Fibroblast of skin of left quadriceps (primary cell): ENCODE measurements at regions not wholly inside any gene's neighbourhood (a gene's known extent, or its start where the extent isn't known, plus 50 kb on each side); places are given as distances from the start of the nearest gene placed in this dataset.

Source experiments
- DNase-seq, 2 experiments: peaks; one replicate each; pipeline ENCODE4 v3.0.0-alpha.2; 2013; ENCODE audit warnings: low read depth in 2 of 2

- no peak for DNase-seq
Measured at GRCh38 chr9:13648676-13649075, 369.2 kb upstream of the MPDZ start.

DNA sequence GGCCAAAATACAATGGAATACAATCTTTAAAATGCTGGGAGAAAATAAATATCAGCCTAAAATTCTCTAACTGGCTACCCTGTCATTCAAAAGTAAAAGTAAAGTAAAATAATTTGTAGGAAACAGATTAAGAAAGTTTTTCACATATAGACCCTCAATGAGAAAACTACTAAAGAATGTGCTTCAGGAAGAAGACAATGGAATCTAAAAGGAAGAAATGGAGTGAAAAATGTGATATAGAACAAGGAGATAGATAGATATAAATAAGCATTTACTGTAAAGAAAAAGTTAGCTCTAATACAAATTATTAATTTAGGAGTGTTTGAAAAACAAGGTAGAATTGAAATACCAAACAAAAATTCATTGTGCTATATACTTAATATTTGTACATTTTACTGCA lies 368.6 kb upstream of the MPDZ start:
- no peak for DNase-seq

DNA sequence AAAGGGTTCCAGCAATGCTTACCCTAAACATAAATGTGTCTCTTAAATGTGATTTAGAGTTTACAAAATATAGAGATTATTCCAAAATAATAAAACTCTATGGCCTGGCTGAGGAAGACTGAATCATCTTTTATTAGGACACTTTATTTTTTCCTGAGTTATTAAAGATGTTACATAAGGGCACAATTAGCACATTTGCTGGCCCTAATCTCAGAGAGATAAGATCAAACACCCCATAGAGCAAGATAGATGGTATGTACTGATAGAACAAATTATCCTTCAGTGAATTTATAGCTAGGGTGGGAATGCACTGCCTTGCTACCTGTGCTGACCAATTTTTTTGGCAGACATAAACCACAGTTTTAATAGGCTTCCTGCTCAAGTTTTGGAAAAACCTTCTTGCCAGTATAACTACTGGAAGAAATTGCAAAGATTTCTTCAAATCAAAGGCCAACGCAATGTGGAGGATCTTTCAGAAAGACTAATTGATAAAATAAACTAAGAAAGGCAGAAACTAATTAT lies 367.1 kb upstream of the MPDZ start:
- DNase-seq: no peak

DNA sequence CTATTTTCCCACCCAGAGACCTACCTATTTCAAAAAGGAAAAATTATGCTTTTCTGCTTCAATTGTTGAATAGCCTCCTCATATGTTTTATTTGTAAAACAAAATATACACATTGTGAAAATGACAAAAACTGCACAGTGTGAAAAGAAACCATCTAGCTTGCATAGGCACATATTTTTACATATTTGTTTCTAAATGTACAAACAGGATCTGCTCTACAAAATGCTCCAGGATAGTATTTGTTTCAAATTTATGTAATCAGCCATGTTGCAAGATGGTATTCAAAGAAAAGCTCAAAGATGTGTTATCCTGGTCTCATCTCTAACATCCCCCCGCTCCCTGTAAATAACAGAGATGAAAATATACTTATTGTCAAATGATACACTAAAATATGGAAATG lies 366.1 kb upstream of the MPDZ start:
- DNase-seq: no peak

DNA sequence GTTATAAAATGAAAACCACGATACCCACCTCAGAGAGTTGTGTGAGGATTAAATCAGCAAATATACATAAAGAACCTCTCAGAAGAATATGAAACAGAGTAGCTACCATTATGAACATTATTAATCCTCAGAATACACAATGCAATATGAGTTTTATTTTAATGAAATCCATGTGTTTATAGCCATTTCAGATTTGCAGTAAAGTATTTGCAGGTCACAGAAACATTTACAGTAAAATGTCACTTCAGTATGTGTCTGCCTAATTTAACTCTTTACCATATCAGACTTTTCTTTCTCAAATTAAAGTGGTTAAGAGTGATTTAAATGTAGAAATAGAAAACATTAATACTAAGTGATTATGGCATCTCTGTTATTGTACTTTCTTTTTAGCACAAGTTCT lies 365.2 kb upstream of the MPDZ start:
- no peak for DNase-seq

- DNase-seq: no peak
Measured at GRCh38 chr9:13642646-13643045, 363.2 kb upstream of the MPDZ start.

- DNase-seq: no peak
Measured at GRCh38 chr9:13629067-13629466, 349.6 kb upstream of the MPDZ start.

DNA sequence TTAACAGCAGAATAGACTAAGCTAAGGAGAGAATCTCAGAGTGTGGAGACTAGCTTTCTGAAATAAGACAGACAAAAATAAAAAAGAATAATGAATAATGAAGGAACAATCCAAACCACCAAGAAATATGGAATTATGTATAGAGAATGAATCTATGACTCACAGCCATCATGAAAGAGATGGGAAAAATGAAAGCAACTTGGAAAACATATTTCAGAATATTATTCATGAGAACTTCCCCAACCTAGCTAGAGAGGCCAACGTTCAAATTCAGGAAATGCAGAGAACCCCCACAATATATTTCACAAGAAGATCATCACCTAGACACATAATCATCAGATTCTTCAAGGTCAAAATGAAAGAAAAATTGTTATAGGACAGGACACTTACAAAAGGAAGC lies 349.0 kb upstream of the MPDZ start:
- DNase-seq: no peak

DNA sequence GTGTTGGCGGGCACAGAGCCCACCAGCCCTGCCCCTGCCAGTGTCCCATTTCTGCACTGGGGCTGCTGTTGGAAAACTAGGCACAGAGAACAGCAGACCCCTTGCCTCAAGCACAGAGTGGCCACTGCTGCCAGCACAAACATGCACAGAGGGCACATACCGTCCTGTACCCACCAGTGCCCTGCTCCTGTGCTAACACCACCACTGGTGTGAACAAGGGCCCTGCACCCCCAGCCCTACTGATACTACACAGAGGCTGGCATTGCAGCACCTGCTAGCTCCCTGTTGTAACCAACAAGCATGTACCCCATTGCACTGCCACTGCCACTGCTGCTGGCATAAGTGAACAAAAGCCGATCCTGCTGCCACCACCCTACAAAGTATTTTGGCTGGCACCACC lies 348.0 kb upstream of the MPDZ start:
- DNase-seq: no peak

DNA sequence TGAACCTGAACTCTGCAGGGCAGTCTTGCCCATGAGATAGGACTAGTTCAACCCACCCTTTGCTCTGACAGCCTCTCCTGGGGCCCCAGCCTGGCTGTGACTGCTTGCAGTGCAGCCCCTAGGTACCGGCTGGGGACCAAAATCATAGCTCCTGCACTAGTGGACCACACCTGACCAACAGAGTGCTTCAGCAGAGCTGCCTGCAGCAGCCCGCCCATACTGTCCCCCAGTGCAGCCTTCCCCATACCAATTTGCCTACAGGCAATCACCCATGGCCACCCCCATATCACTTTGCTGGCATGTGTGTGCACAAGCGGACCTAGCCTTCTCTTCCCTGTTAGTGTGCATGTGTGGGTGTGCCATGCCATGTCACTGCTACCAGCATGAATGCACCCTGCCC lies 347.6 kb upstream of the MPDZ start:
- no peak for DNase-seq

GRCh38 chr9:13626601-13627000 lies 347.1 kb upstream of the MPDZ start:
- DNase-seq: no peak

GRCh38 chr9:13621872-13622564 lies 342.5 kb upstream of the MPDZ start:
- no peak for DNase-seq

- DNase-seq: no peak
Measured at GRCh38 chr9:13616491-13617035, 337.1 kb upstream of the MPDZ start.

DNA sequence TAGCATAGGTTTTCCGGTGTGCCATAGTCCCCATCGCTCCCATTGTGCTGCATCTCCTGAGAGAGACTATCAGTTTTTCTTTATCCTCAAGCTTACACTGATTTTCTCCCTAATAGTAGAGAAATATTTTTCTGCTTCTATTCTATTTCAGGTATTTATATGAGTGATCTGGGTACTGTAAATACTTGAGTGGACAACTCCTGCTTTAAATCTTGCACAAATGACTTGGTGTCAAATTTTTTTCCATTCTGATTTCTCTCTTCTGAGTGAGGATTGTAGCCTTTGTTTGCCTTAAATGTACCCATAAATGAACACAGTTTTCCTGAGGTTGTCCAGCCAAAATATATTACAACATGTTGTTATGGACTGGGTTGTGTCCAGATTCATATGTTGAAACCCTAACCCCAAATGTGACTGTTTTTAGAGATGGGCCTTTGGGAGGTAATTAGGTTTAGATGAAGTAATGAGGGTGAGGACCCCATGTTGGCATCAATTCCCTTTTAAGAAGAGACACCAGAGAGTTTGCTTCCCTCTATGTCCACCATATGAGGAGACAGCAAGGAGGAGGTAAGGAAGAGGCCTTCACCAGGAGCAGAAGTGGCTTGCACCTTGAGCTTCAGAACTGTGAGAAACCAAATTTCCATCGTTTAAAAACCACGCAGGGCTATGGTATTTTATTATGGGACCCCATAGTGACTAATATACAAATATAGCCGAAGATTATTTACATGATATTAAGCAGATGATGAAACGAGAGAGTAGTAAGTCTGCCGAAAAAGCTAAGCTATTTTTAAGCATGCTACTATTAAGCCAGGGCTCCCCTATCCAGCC lies 336.4 kb upstream of the MPDZ start:
- DNase-seq: no peak

DNA sequence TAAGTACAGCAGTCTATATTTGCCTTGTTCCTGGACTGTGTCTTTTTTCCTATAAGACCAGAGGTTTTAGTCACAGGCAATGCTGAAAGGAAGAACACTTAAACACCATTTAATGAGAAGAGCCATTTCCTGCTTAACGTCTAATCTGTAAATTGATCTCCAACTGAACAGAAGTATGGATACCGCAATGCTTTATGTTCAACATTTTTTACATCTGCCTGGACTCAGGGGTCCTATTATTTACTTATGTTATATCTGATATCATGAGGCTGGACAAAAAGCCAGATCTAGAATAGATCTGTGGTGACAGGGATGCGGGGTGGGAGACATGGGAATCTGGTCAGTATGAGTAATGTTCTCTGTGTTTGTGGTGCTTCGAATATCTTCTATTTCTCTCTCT lies 334.6 kb upstream of the MPDZ start:
- no peak for DNase-seq

- no peak for DNase-seq
Measured at GRCh38 chr9:13613296-13613695, 333.8 kb upstream of the MPDZ start.

DNA sequence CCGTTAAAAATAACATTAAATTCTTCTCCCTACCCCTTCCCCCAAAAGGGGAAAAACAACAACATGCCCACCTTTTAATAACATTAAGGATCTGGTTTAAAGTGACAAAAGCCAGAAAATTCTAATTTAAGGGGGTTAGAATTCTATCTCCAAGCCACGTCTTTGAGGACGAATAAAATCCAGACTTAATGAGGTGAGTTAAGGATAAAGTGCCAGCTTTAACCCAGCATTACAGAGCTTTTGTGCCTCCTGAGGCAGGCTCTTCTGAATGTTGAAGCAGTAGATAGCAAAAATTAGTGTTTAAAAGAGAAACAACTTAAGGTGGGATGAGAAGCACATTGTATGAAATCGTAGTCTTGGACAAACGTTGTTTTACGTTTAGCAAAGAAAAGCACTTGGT lies 329.0 kb upstream of the MPDZ start:
- no peak for DNase-seq

DNA sequence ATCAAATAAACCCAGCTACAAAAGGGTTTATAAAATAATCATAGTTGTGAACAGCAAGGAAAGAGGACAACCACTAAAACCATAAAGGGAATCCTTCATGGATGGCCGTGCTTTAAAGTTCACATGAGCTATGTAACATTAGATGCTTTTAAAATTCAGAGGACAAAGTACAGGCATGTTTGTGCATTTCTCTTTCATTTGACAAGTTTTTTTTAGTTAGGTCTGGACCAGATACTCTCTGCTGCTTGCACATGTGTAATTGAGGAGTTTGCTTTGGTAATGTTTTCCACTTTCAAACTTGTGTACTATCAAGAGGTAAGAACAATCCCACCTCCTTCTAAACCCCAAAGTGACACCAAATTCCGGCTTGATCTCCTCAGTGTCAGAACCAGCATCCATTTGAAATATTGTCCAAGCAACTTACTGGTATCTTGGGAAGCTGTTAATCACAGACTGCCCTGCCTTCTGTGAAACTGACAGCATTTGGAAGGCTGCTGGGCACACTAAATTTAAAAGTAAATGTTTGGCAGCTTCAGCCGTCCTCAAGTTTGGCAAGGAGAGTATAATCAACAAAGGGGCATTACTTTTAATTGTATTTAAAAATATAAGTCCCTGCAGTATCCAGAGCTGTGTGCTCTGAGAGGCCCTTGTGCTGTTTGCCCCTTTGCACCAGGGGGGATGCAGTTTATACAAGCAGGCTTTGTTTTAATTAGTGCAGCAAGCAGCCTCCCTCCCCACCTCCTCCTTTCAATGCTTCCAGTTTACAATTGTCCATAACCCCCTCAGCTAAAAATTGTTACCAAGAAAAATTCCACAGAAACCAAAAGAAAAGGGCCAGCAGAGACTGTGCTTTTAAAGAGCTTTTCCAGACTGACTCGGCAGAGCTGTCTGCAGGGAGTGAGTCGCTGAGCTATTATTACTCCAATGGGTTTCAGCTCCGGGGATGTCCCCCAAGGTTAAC lies 328.3 kb upstream of the MPDZ start:
- no peak for DNase-seq

DNA sequence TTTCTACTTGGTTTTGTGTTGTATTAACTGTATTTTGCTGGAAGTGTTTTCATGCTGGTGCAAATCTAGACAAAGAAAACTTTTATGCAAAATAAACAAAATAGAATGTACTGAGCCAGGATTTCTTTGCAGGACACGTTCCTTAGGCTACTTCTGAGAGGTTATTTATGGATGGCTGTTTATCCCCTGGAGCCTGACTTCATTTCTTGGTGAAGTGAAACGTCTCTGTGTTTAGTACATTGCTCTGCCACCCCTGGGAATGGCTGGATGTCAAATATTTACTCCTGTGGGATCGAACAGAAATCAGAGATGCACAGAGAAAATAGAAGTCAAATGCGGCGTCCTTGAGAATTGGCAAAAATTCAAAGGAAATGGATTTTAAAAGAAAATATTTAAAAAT lies 327.1 kb upstream of the MPDZ start:
- DNase-seq: no peak

GRCh38 chr9:13603921-13604320 lies 324.4 kb upstream of the MPDZ start:
- DNase-seq: no peak

DNA sequence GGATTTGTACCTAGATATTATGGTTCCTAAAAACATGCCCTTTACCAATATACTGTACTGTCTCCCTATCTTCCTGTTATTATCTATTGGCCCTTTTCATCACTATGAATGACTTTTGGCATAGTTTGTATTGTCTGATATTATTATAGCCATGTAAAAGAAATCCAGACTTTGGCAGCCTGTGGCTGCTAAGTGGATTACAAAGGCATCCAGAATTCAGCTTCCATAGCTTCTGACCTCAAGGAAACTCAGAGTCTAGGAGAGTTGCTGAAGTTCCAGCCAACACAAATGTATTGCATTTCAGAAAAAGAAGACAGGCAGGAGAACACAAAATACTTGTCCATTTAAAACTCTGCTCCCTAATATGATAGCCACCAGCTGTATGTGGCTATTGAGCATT lies 319.2 kb upstream of the MPDZ start:
- DNase-seq: no peak

GRCh38 chr9:13597427-13597826 lies 317.9 kb upstream of the MPDZ start:
- DNase-seq: no peak
